Esophagus muscularis mucosa (tissue), 4 donors: ENCODE measurements at regions not wholly inside any gene's neighbourhood (a gene's known extent, or its start where the extent isn't known, plus 50 kb on each side); places are given as distances from the start of the nearest gene placed in this dataset.

Experiments used
- DNase-seq: peaks from one replicate; pipeline ENCODE4 v3.0.0-alpha.2; 2017; ENCODE audit errors: extremely low spot score
- H3K27ac ChIP-seq, 4 donors: fragments of 200-600 bp; sonication (generic); replicated peaks in 1 of 4; 1 replicate in 3 of 4; 2 replicates in 1 of 4; pipeline ENCODE4 v1.5.1; 2016 to 2019; ENCODE audit warnings: mild to moderate bottlenecking in 1 of 4
- H3K27me3 ChIP-seq, 4 donors: fragments of 200-600 bp; sonication (generic); one replicate each; pipeline versions ENCODE4 v1.5.1 to v1.6.0; 2016 to 2019
- H3K36me3 ChIP-seq, 4 donors: fragments of 200-600 bp; sonication (generic); one replicate each; pipeline ENCODE4 v1.5.1; 2016 to 2019
- H3K4me1 ChIP-seq, 4 donors: fragments of 200-600 bp; sonication (generic); one replicate each; pipeline ENCODE4 v1.5.1; 2016 to 2019
- H3K4me3 ChIP-seq, 4 donors: fragments of 200-600 bp; sonication (generic); 1 replicate in 2 of 4; 2 replicates in 2 of 4; pipeline ENCODE4 v1.5.1; 2016 to 2019; ENCODE audit warnings: mild to moderate bottlenecking in 4 of 4, moderate library complexity in 1 of 4
- H3K9me3 ChIP-seq, 4 donors: fragments of 200-600 bp; sonication (generic); 1 replicate in 3 of 4; 2 replicates in 1 of 4; pipeline ENCODE4 v1.5.1; 2016 to 2019
- CTCF ChIP-seq, 3 experiments: fragments of 200-600 bp in 2 of 3; fragments of 450-650 bp in 1 of 3; sonication (generic) in 2 of 3; IDR thresholded peaks; one replicate each; pipeline ENCODE4 v1.5.1; 2017 to 2019; ENCODE audit warnings: antibody characterized with exemption in 3 of 3, mild to moderate bottlenecking in 2 of 3, moderate library complexity in 1 of 3
- EP300 ChIP-seq: sonication (generic); formaldehyde crosslinking; IDR thresholded peaks from one replicate; pipeline ENCODE4 v1.6.1; 2017; ENCODE audit warnings: antibody characterized with exemption
- POLR2A ChIP-seq: fragments of 450-650 bp; IDR thresholded peaks from one replicate; pipeline ENCODE4 v1.6.1; 2017; ENCODE audit warnings: antibody characterized with exemption, moderate library complexity, mild to moderate bottlenecking, low read depth
- POLR2AphosphoS5 ChIP-seq, 2 donors: sonication (generic); formaldehyde crosslinking; IDR thresholded peaks; one replicate each; pipeline ENCODE4 v1.6.1; 2017; ENCODE audit warnings: antibody characterized with exemption in 2 of 2
- WGBS: methylation state at CpG from one replicate; pipeline ENCODE4 v1.1.5; 2018; 5-methylcytosine and 5-hydroxymethylcytosine counted together
- intact Hi-C: fragments of 100-400 bp; cut with DNase I; formaldehyde crosslinking; loops from one replicate; pipeline ENCODE4 v1.15.1; 2023

DNA sequence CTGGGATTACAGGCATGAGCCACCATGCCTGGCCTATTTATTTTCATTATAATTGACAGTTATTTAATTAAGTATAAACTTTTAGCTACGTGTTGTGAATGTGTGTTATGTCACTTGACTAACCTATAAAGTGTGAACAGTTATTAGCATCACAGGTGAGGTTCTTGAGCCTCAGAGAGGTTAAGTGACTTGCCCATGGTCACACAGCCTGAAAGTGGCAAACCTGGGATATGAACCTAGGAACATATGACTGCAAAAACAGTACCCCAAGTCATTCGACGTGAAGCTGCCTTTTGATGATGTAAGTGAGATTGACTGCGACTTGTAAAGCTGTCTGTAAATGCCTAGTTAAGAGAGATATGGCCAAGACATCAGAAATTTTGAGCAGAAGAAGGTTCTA lies 77.9 kb upstream of the SALL4 start:
- Histone ChIP-seq H3K4me1 (no peaks in the 10 kb centered on the region), H3K27ac (no peak overlapping the region), H3K4me3 (no peak overlapping the region), H3K36me3 (no peaks in the 10 kb centered on the region), H3K9me3 (no peaks in the 10 kb centered on the region), H3K27me3 (no peaks in the 10 kb centered on the region)
- 89% methylated on average over 4 of the region's 4 CpGs for WGBS
- intact Hi-C loops, result no loop called here
- no peak for DNase-seq
- TF ChIP-seq CTCF (IDR thresholded peaks at IDR 0.05) (no peak), EP300 (no peak), POLR2AphosphoS5 (IDR thresholded peaks at IDR 0.05) (no peak), POLR2A (no peak)

DNA sequence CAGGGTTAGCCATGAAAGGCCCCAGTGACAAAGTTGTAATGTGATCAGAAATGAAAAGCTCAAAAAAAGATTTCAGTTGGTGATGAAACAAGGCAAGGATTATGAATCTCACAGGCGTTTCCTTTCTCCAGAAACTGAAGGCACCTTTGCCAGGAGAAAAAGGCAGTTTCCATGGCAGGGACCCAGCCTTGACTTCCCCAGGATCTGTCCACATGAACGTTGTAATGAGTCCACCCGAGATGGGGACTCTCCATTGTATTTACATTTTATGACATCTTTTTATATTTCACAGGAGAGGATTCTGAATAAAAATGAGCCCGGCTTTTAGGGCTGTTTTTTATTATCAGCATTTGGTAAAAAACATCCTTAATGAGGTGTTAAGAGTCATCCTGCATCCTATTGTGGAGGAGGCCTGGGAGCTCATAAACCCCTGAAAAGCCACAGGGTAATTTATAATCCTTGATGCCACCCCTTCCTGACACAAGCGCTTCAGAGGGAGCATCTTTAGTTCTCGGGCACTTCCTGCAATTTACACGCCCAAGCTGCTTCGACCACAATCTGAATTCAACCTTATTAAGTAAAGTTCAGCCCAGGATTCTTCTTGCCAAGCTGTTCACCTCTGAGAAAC lies 74.1 kb upstream of the SALL4 start:
- Histone ChIP-seq H3K27ac (no peak overlapping the region), H3K9me3 (no peaks in the 10 kb centered on the region), H3K4me1 (no peaks in the 10 kb centered on the region), H3K27me3 (peaks cover 0 to 4% (median 0%) of the 10 kb centered on the region in 4 donors), H3K4me3 (no peak overlapping the region), H3K36me3 (no peaks in the 10 kb centered on the region)
- no peak for TF ChIP-seq POLR2AphosphoS5 (IDR thresholded peaks at IDR 0.05)
- TF ChIP-seq POLR2A, result no peak
- no peak for TF ChIP-seq EP300
- no peak for TF ChIP-seq CTCF (IDR thresholded peaks at IDR 0.05)
- DNase-seq, result no peak
- WGBS, result 51% methylated on average over 8 of the region's 8 CpGs
- intact Hi-C loops, result no loop called here

GRCh38 chr20:51873652-51874051 lies 71.3 kb upstream of the SALL4 start:
- no peak overlapping the region for H3K4me3 ChIP-seq
- H3K9me3 ChIP-seq, result no peaks in the 10 kb centered on the region
- intact Hi-C loops, result no loop called here
- 49% methylated on average over 4 of the region's 4 CpGs for WGBS
- DNase-seq, result no peak
- no peak for TF ChIP-seq POLR2A
- TF ChIP-seq EP300, result no peak
- no peak for TF ChIP-seq POLR2AphosphoS5 (IDR thresholded peaks at IDR 0.05)
- no peak for TF ChIP-seq CTCF (IDR thresholded peaks at IDR 0.05)
- peaks cover 0 to 4% (median 0%) of the 10 kb centered on the region in 4 donors for H3K27me3 ChIP-seq
- no peaks in the 10 kb centered on the region for H3K4me1 ChIP-seq
- H3K36me3 ChIP-seq, result no peaks in the 10 kb centered on the region
- H3K27ac ChIP-seq, result no peak overlapping the region

GRCh38 chr20:51871943-51872342 lies 69.6 kb upstream of the SALL4 start:
- no peaks in the 10 kb centered on the region for H3K36me3 ChIP-seq
- intact Hi-C loops, result no loop called here
- WGBS, result 82% methylated on average over 7 of the region's 7 CpGs
- no peak overlapping the region for H3K4me3 ChIP-seq
- no peak for DNase-seq
- TF ChIP-seq POLR2AphosphoS5 (IDR thresholded peaks at IDR 0.05) (no peak), EP300 (no peak), CTCF (IDR thresholded peaks at IDR 0.05) (no peak), POLR2A (no peak)
- no peak overlapping the region for H3K27ac ChIP-seq
- peaks cover 0 to 4% (median 0%) of the 10 kb centered on the region in 4 donors for H3K27me3 ChIP-seq
- H3K4me1 ChIP-seq, result no peaks in the 10 kb centered on the region
- H3K9me3 ChIP-seq, result no peaks in the 10 kb centered on the region

DNA sequence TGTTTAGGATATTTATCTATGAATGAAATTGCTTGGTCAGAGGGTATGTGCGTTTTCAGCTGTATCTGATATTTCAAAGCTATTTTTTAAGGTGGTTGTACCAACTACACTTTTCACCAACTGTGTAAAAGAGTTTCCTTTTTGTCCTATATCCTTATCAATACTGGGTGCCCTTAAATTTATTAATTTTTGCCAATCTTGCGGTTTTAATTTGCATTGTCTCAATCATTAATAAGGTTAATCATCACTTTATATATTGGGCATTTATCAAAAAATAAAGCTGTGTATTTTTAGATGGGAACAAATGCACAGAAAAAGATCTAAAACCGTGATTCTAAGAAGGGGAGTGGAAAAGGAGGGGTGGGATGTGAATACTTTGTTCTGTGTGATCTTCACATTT lies 66.7 kb upstream of the SALL4 start:
- Histone ChIP-seq H3K9me3 (no peaks in the 10 kb centered on the region), H3K27ac (no peak overlapping the region), H3K36me3 (no peaks in the 10 kb centered on the region), H3K4me1 (no peaks in the 10 kb centered on the region), H3K27me3 (peaks cover 0 to 4% (median 0%) of the 10 kb centered on the region in 4 donors), H3K4me3 (no peak overlapping the region)
- TF ChIP-seq CTCF (IDR thresholded peaks at IDR 0.05) (no peak), POLR2AphosphoS5 (IDR thresholded peaks at IDR 0.05) (no peak), EP300 (no peak), POLR2A (no peak)
- intact Hi-C loops, result no loop called here
- WGBS, result 90% methylated on average over 3 of the region's 3 CpGs
- DNase-seq, result no peak
